GM23338 (cell line): ENCODE measurements at regions not wholly inside any gene's neighbourhood (a gene's known extent, or its start where the extent isn't known, plus 50 kb on each side); places are given as distances from the start of the nearest gene placed in this dataset.

ENCODE experiments used
- CTCF ChIP-seq, 2 experiments: fragments of 200-600 bp in 1 of 2; sonication (generic) in 1 of 2; conservative IDR thresholded peaks; 2 replicates each; pipeline versions ENCODE4 v1.5.1 to v1.6.1; 2016 to 2017; ENCODE audit warnings: antibody characterized with exemption in 2 of 2, low read depth in 2 of 2, mild to moderate bottlenecking in 2 of 2, moderate library complexity in 1 of 2
- EZH2phosphoT487 ChIP-seq: fragments of 200-600 bp; sonication (generic); IDR thresholded peaks from one replicate; pipeline ENCODE4 v1.8.1; 2018; ENCODE audit warnings: antibody characterized with exemption; ENCODE audit not compliant: unreplicated experiment
- JUNB ChIP-seq: IDR thresholded peaks from one replicate; pipeline ENCODE4 v1.6.1; 2016; ENCODE audit warnings: antibody characterized with exemption; ENCODE audit not compliant: unreplicated experiment
- POLR2AphosphoS5 ChIP-seq: IDR thresholded peaks from 2 replicates; pipeline ENCODE4 v1.6.1; 2016; ENCODE audit warnings: antibody characterized with exemption, low read depth

- no peak for TF ChIP-seq CTCF (conservative IDR thresholded peaks at IDR 0.05; ENCODE audit: low read depth in 2 of 2)
- TF ChIP-seq EZH2phosphoT487: no peak
- no peak for TF ChIP-seq POLR2AphosphoS5
- TF ChIP-seq JUNB: no peak
These were observed 649.3 kb upstream of the ARGLU1 start for GRCh38 chr13:107217251-107217650.
